Calu3 (cell line): ENCODE measurements at regions not wholly inside any gene's neighbourhood (a gene's known extent, or its start where the extent isn't known, plus 50 kb on each side); places are given as distances from the start of the nearest gene placed in this dataset.

Source experiments
- BruUV-seq: library from RNA; stranded (reverse); fragments of 400-500 nt; replicated peaks from 2 replicates; lab custom pipeline; 2021; lab: Mats Ljungman, UMichigan
- CTCF ChIA-PET: fragments of 300-600 bp; sonication (Branson Sonifier 250); formaldehyde crosslinking; loops from one replicate; lab custom pipeline; 2022; ENCODE audit warnings: antibody characterized with exemption; lab: Charles Lee
- DNase-seq: peaks from one replicate; pipeline ENCODE4 v3.0.0; 2022
- H3K27ac Mint-ChIP-seq: one replicate; pipeline ENCODE4 v1.8.0; 2022; ENCODE audit warnings: mixed read lengths; ENCODE audit not compliant: unreplicated experiment
- H3K27me3 Mint-ChIP-seq: one replicate; pipeline ENCODE4 v1.8.0; 2022; ENCODE audit warnings: mixed read lengths; ENCODE audit not compliant: unreplicated experiment
- H3K36me3 Mint-ChIP-seq: one replicate; pipeline ENCODE4 v1.8.0; 2022; ENCODE audit warnings: mild to moderate bottlenecking, moderate library complexity, mixed read lengths; ENCODE audit not compliant: insufficient read depth, unreplicated experiment
- H3K4me1 Mint-ChIP-seq: one replicate; pipeline ENCODE4 v1.8.0; 2022; ENCODE audit warnings: mild to moderate bottlenecking, low read depth, mixed read lengths; ENCODE audit not compliant: unreplicated experiment
- H3K4me3 Mint-ChIP-seq: one replicate; pipeline ENCODE4 v1.8.0; 2022; ENCODE audit warnings: mild to moderate bottlenecking, low read depth, moderate library complexity, mixed read lengths; ENCODE audit not compliant: unreplicated experiment
- H3K9me3 Mint-ChIP-seq: one replicate; pipeline ENCODE4 v1.8.0; 2022; ENCODE audit warnings: low read depth, mixed read lengths; ENCODE audit not compliant: unreplicated experiment
- CTCF ChIP-seq: fragments of 200-600 bp; IDR thresholded peaks from one replicate; pipeline ENCODE4 v1.8.0; 2022; ENCODE audit warnings: antibody characterized with exemption; ENCODE audit not compliant: unreplicated experiment
- intact Hi-C: fragments of 100-400 bp; cut with micrococcal nuclease; formaldehyde crosslinking; loops from one replicate; pipeline ENCODE4 v1.10.0; 2022; ENCODE audit not compliant: unreplicated experiment

- no peak for DNase-seq
- CTCF ChIA-PET, result no interaction called here
- Mint-ChIP-seq H3K27me3 (no peaks in the 10 kb centered on the region), H3K4me3 (no peak overlapping the region), H3K9me3 (peaks cover 12% of the 10 kb centered on the region), H3K4me1 (no peaks in the 10 kb centered on the region), H3K27ac (no peak overlapping the region), H3K36me3 (no peaks in the 10 kb centered on the region)
- TF ChIP-seq CTCF, result no peak
- BruUV-seq, result no TSS peak
- intact Hi-C loops, result no loop called here
Observed at GRCh38 chr10:10318856-10319255, 698.8 kb upstream of the CELF2 start.

GRCh38 chr10:10320956-10321355 is 696.7 kb upstream of the CELF2 start:
- no peaks in the 10 kb centered on the region for H3K36me3 Mint-ChIP-seq
- no peak overlapping the region for H3K4me3 Mint-ChIP-seq
- no peaks in the 10 kb centered on the region for H3K4me1 Mint-ChIP-seq
- H3K27me3 Mint-ChIP-seq, result no peaks in the 10 kb centered on the region
- H3K27ac Mint-ChIP-seq, result no peak overlapping the region
- CTCF ChIA-PET, result no interaction called here
- BruUV-seq, result no TSS peak
- intact Hi-C loops, result no loop called here
- no peak for DNase-seq
- peaks cover 16% of the 10 kb centered on the region for H3K9me3 Mint-ChIP-seq
- no peak for TF ChIP-seq CTCF

- Mint-ChIP-seq H3K27ac (no peak overlapping the region), H3K27me3 (no peaks in the 10 kb centered on the region), H3K4me1 (no peaks in the 10 kb centered on the region), H3K9me3 (peaks cover 9% of the 10 kb centered on the region), H3K4me3 (no peak overlapping the region), H3K36me3 (no peaks in the 10 kb centered on the region)
- intact Hi-C loops, result no loop called here
- CTCF ChIA-PET, result no interaction called here
- no peak for TF ChIP-seq CTCF
- BruUV-seq, result no TSS peak
- no peak for DNase-seq
Observed at GRCh38 chr10:10326116-10326515, 691.6 kb upstream of the CELF2 start.

- CTCF ChIA-PET, result no interaction called here
- no peak for TF ChIP-seq CTCF
- intact Hi-C loops, result no loop called here
- no peaks in the 10 kb centered on the region for H3K27me3 Mint-ChIP-seq
- peaks cover 5% of the 10 kb centered on the region for H3K9me3 Mint-ChIP-seq
- no peak for DNase-seq
- H3K27ac Mint-ChIP-seq, result no peak overlapping the region
- BruUV-seq, result no TSS peak
- no peak overlapping the region for H3K4me3 Mint-ChIP-seq
- no peaks in the 10 kb centered on the region for H3K4me1 Mint-ChIP-seq
- no peaks in the 10 kb centered on the region for H3K36me3 Mint-ChIP-seq
Observed at GRCh38 chr10:10327934-10328333, 689.7 kb upstream of the CELF2 start.
